Lower leg skin (tissue), 3 donors: ENCODE measurements at regions not wholly inside any gene's neighbourhood (a gene's known extent, or its start where the extent isn't known, plus 50 kb on each side); places are given as distances from the start of the nearest gene placed in this dataset.

Experiments
- POLR2A ChIP-seq, 2 donors: fragments of 450-650 bp; IDR thresholded peaks; one replicate each; pipeline ENCODE4 v1.6.1; 2016 to 2017; ENCODE audit warnings: antibody characterized with exemption in 2 of 2, mild to moderate bottlenecking in 1 of 2, moderate library complexity in 1 of 2
- TF ChIP-seq, protein P1 (sequence below), 3 donors: fragments of 450-650 bp; IDR thresholded peaks; one replicate each; pipeline ENCODE4 v1.5.1; 2016; ENCODE audit warnings: antibody characterized with exemption in 3 of 3, mild to moderate bottlenecking in 3 of 3, moderate library complexity in 2 of 3

DNA sequence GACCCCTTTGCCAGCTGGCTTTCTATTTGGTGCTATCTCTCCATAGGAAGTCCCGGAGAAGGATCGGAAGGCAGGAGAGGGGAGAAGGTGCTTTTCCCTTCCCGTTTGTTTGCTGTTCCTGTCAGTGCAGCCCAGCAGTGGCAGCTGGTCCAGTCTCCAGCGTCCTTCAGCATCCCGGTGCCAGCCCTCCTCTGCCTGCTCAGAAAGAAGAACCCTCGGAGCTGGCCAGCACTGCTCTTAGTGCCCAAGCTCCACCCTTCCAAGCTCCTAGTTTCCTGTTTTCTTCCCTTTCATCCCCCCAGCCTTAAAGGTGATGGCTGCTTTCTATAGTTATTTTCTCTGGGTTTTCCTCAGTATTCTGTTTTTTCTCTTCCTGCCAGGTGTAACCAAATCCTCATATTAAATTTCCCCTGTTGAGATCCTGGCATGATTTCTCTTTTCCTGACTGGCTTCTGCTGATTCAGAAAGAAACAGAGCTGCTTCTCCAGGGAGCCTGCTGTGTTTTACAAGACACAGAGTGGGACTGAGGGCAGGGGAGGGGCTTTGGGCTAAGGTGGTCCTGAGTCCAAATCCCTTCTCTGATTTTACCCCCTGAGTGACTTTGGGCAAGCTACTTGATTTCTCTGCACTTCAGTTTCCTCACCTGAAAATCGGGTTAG lies 186.8 kb downstream of the COPRS start:
- TF ChIP-seq, protein P1, sequence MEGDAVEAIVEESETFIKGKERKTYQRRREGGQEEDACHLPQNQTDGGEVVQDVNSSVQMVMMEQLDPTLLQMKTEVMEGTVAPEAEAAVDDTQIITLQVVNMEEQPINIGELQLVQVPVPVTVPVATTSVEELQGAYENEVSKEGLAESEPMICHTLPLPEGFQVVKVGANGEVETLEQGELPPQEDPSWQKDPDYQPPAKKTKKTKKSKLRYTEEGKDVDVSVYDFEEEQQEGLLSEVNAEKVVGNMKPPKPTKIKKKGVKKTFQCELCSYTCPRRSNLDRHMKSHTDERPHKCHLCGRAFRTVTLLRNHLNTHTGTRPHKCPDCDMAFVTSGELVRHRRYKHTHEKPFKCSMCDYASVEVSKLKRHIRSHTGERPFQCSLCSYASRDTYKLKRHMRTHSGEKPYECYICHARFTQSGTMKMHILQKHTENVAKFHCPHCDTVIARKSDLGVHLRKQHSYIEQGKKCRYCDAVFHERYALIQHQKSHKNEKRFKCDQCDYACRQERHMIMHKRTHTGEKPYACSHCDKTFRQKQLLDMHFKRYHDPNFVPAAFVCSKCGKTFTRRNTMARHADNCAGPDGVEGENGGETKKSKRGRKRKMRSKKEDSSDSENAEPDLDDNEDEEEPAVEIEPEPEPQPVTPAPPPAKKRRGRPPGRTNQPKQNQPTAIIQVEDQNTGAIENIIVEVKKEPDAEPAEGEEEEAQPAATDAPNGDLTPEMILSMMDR (IDR thresholded peaks at IDR 0.05): no peak
- TF ChIP-seq POLR2A (IDR thresholded peaks at IDR 0.05): no peak
